MM.1S (cell line): ENCODE measurements at regions not wholly inside any gene's neighbourhood (a gene's known extent, or its start where the extent isn't known, plus 50 kb on each side); places are given as distances from the start of the nearest gene placed in this dataset.

ENCODE experiments used
- DNase-seq: peaks from one replicate; pipeline ENCODE4 v3.0.0-alpha.2; 2015
- H2AFZ ChIP-seq: fragments of 300-600 bp; sonication (generic); 2 replicates; pipeline ENCODE4 v1.6.0; 2016; ENCODE audit warnings: antibody characterized with exemption, low read length
- H3F3A ChIP-seq: fragments of 300-600 bp; sonication (generic); 2 replicates; pipeline ENCODE4 v1.6.1; 2016; ENCODE audit warnings: mild to moderate bottlenecking, antibody characterized with exemption, low read length, moderate library complexity, mixed read lengths; ENCODE audit not compliant: insufficient read depth
- H3K27ac ChIP-seq: fragments of 300-600 bp; sonication (generic); 2 replicates; pipeline ENCODE4 v1.5.1; 2016; ENCODE audit warnings: mild to moderate bottlenecking, low read length
- H3K27me3 ChIP-seq: fragments of 300-600 bp; sonication (generic); replicated peaks from 2 replicates; pipeline ENCODE4 v1.6.0; 2016; ENCODE audit warnings: low read length; ENCODE audit not compliant: insufficient read depth
- H3K36me3 ChIP-seq: fragments of 300-600 bp; sonication (generic); replicated peaks from 2 replicates; pipeline ENCODE4 v1.6.1; 2016; ENCODE audit warnings: mild to moderate bottlenecking, low read length, mixed read lengths; ENCODE audit not compliant: insufficient read depth
- H3K4me1 ChIP-seq: fragments of 300-600 bp; sonication (generic); 2 replicates; pipeline ENCODE4 v1.6.1; 2016; ENCODE audit warnings: low read length, mixed read lengths
- H3K4me2 ChIP-seq: fragments of 300-600 bp; sonication (generic); 2 replicates; pipeline ENCODE4 v1.6.0; 2016; ENCODE audit warnings: low read depth, low read length
- H3K4me3 ChIP-seq: fragments of 300-600 bp; sonication (generic); 2 replicates; pipeline ENCODE4 v1.5.1; 2016; ENCODE audit warnings: low read length, mixed read lengths
- H3K79me2 ChIP-seq: fragments of 300-600 bp; sonication (generic); 2 replicates; pipeline ENCODE4 v1.6.1; 2016; ENCODE audit warnings: mixed run types, low read length, mixed read lengths
- H3K9ac ChIP-seq: fragments of 300-600 bp; sonication (generic); 2 replicates; pipeline ENCODE4 v1.6.1; 2016; ENCODE audit warnings: low read length, mixed read lengths
- H3K9me2 ChIP-seq: fragments of 300-600 bp; sonication (generic); replicated peaks from 2 replicates; pipeline ENCODE4 v1.6.1; 2016; ENCODE audit warnings: mild to moderate bottlenecking, low read length, mixed read lengths; ENCODE audit not compliant: insufficient read depth
- H3K9me3 ChIP-seq: fragments of 300-600 bp; sonication (generic); replicated peaks from 2 replicates; pipeline ENCODE4 v1.6.1; 2016; ENCODE audit warnings: mild to moderate bottlenecking, low read length, mixed read lengths; ENCODE audit not compliant: insufficient read depth
- H4K20me1 ChIP-seq: fragments of 300-600 bp; sonication (generic); 2 replicates; pipeline ENCODE4 v1.6.1; 2016; ENCODE audit warnings: mild to moderate bottlenecking, low read length, moderate library complexity, mixed read lengths; ENCODE audit not compliant: insufficient read depth
- EZH2 ChIP-seq: fragments of 300-600 bp; sonication (generic); optimal IDR thresholded peaks from 2 replicates; pipeline ENCODE3; 2017; ENCODE audit warnings: low read depth, mild to moderate bottlenecking, antibody characterized with exemption, low read length, mixed read lengths
- EZH2phosphoT487 ChIP-seq: fragments of 300-600 bp; sonication (generic); IDR thresholded peaks from 2 replicates; pipeline ENCODE4 v1.6.1; 2018; ENCODE audit warnings: antibody characterized with exemption, low read length
- TF ChIP-seq, protein P1 (sequence below): fragments of 300-600 bp; sonication (generic); IDR thresholded peaks from 2 replicates; pipeline ENCODE4 v1.5.1; 2016; ENCODE audit warnings: antibody characterized with exemption, low read length, mixed read lengths

DNA sequence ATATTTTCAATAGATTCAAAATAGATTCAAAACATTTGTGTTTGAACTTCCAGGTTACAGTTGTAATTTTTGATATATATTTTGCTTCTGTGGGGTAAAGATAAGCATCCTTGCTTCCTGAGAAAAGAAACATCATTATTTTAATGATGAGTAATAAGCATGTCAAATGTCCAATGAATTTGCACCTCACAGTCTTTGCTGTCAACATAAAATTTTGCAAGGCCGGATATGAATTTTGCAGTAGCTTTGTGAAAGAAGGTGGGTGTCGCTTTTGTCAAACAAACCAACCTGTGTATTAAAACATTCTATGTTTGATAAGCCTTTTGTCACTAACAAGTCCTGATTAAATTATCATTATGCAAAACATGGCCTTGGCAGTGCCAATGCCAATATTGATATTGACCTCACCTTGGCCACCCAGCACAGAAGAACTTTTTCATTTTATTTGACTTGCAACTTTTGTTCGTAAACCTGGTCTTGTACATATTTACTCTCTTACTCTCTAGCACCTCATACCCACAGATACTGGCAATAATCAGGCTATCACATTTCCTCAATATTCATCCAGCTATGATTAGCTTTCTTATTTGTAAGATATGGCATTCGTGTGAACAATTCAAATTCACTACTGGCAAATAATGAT, 645.0 kb upstream of the KLF4 start:
- Histone ChIP-seq H3K4me3 (no peak overlapping the region), H3K27ac (no peak overlapping the region), H3K36me3 (no peaks in the 10 kb centered on the region), H2AFZ (no peak overlapping the region), H3K9me2 (no peaks in the 10 kb centered on the region), H3K27me3 (no peaks in the 10 kb centered on the region), H3K79me2 (no peaks in the 10 kb centered on the region), H3K9ac (no peak overlapping the region), H3K9me3 (no peaks in the 10 kb centered on the region), H3K4me1 (no peaks in the 10 kb centered on the region), H3K4me2 (no peak overlapping the region), H4K20me1 (no peaks in the 10 kb centered on the region), H3F3A (no peaks in the 10 kb centered on the region)
- no peak for TF ChIP-seq EZH2phosphoT487
- TF ChIP-seq EZH2, result no peak
- TF ChIP-seq, protein P1, sequence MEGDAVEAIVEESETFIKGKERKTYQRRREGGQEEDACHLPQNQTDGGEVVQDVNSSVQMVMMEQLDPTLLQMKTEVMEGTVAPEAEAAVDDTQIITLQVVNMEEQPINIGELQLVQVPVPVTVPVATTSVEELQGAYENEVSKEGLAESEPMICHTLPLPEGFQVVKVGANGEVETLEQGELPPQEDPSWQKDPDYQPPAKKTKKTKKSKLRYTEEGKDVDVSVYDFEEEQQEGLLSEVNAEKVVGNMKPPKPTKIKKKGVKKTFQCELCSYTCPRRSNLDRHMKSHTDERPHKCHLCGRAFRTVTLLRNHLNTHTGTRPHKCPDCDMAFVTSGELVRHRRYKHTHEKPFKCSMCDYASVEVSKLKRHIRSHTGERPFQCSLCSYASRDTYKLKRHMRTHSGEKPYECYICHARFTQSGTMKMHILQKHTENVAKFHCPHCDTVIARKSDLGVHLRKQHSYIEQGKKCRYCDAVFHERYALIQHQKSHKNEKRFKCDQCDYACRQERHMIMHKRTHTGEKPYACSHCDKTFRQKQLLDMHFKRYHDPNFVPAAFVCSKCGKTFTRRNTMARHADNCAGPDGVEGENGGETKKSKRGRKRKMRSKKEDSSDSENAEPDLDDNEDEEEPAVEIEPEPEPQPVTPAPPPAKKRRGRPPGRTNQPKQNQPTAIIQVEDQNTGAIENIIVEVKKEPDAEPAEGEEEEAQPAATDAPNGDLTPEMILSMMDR, result no peak
- DNase-seq, result no peak

DNA sequence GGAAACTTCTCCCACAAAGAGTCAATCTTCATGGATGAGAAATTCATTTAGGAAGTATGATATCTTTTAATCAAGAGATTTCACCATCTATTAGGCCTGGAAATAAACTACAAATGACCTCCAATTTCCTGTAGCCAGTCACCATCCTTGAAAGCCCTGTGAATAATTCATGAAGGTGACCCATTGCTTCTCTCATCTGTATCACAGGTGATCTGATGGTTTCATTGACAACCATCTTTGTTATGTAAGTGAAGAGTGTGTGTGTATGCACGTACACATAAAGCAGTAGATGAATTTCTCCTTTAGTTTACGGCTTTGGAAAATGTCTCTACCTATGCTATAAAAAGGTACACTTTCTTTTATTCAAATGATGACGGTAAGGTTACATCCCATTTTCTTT, 644.1 kb upstream of the KLF4 start:
- TF ChIP-seq EZH2 (no peak), EZH2phosphoT487 (no peak)
- TF ChIP-seq, protein P1, result no peak
- no peaks in the 10 kb centered on the region for H3K9me2 ChIP-seq
- H3F3A ChIP-seq, result no peaks in the 10 kb centered on the region
- no peaks in the 10 kb centered on the region for H3K79me2 ChIP-seq
- H3K36me3 ChIP-seq, result no peaks in the 10 kb centered on the region
- no peaks in the 10 kb centered on the region for H3K9me3 ChIP-seq
- no peak overlapping the region for H3K27ac ChIP-seq
- no peaks in the 10 kb centered on the region for H3K4me1 ChIP-seq
- no peak overlapping the region for H3K9ac ChIP-seq
- no peaks in the 10 kb centered on the region for H4K20me1 ChIP-seq
- H3K4me2 ChIP-seq, result no peak overlapping the region
- no peaks in the 10 kb centered on the region for H3K27me3 ChIP-seq
- no peak overlapping the region for H2AFZ ChIP-seq
- no peak overlapping the region for H3K4me3 ChIP-seq
- no peak for DNase-seq

DNA sequence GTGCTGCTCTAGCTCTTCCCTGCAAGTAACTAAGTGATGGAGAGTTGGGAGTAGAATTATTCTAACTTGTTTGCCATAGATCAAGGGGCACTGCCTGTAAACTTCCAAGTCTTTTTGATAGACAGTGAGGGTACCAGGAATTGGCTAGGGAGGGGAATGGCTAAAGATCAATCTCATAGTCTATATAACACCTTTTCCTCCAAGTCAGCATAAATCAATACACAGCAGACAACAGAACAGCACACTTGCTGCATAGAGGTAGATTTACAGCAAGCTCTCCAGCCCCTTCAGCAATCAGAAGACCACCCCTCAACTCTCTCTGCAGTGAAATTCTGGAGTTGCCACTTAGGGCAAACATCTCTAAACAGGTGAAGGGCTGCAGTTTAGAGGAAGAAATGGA, 643.5 kb upstream of the KLF4 start:
- Histone ChIP-seq H3K4me3 (no peak overlapping the region), H3K9me2 (no peaks in the 10 kb centered on the region)

More for the DNA sequence above, 643.5 kb upstream of the KLF4 start:
- H2AFZ ChIP-seq, result no peak overlapping the region
- H3K4me1 ChIP-seq, result no peaks in the 10 kb centered on the region
- TF ChIP-seq, protein P1, result no peak
- TF ChIP-seq EZH2 (no peak), EZH2phosphoT487 (no peak)
- H3K27ac ChIP-seq, result no peak overlapping the region
- no peaks in the 10 kb centered on the region for H3K9me3 ChIP-seq
- H3F3A ChIP-seq, result no peaks in the 10 kb centered on the region
- no peaks in the 10 kb centered on the region for H3K27me3 ChIP-seq
- H3K36me3 ChIP-seq, result no peaks in the 10 kb centered on the region
- H3K4me2 ChIP-seq, result no peak overlapping the region
- H3K79me2 ChIP-seq, result no peaks in the 10 kb centered on the region
- H3K9ac ChIP-seq, result no peak overlapping the region
- no peak for DNase-seq
- H4K20me1 ChIP-seq, result no peaks in the 10 kb centered on the region
